HepG2 (cell line): ENCODE measurements at regions not wholly inside any gene's neighbourhood (a gene's known extent, or its start where the extent isn't known, plus 50 kb on each side); places are given as distances from the start of the nearest gene placed in this dataset.

ENCODE experiments used
- BCL6 ChIP-seq: IDR thresholded peaks from 2 replicates; pipeline ENCODE4 v1.6.1; 2016; ENCODE audit warnings: missing genetic modification reagents, missing compliant biosample characterization
- CBX1 ChIP-seq: IDR thresholded peaks from one replicate; pipeline ENCODE4 v1.6.1; 2016; ENCODE audit warnings: antibody characterized with exemption, low read depth
- CCDC6 ChIP-seq: sonication (generic); formaldehyde crosslinking; IDR thresholded peaks from 2 replicates; pipeline ENCODE4 v1.8.1; 2022; ENCODE audit warnings: mild to moderate bottlenecking, missing genetic modification reagents, moderate library complexity
- IRX3 ChIP-seq: sonication (generic); formaldehyde crosslinking; IDR thresholded peaks from 2 replicates; pipeline ENCODE4 v1.8.1; 2023; ENCODE audit warnings: mild to moderate bottlenecking, low read depth, missing genetic modification reagents, borderline replicate concordance
- NR2F1 ChIP-seq, 2 experiments: fragments of 450-650 bp in 1 of 2; formaldehyde crosslinking in 1 of 2; IDR thresholded peaks; 2 replicates each; pipeline versions ENCODE4 v1.5.0 to v1.6.1; 2016 to 2020; ENCODE audit warnings: mild to moderate bottlenecking in 1 of 2, missing compliant biosample characterization in 1 of 2, missing genetic modification reagents in 1 of 2, moderate library complexity in 1 of 2
- SMAD1 ChIP-seq: sonication (generic); formaldehyde crosslinking; IDR thresholded peaks from 2 replicates; pipeline ENCODE4 v1.4.0; 2020; ENCODE audit warnings: missing genetic modification reagents, low read depth, mild to moderate bottlenecking, borderline replicate concordance
- SMAD3 ChIP-seq: sonication (generic); formaldehyde crosslinking; IDR thresholded peaks from 2 replicates; pipeline ENCODE4 v1.4.0; 2020; ENCODE audit warnings: missing genetic modification reagents
- ZFP1 ChIP-seq: IDR thresholded peaks from 2 replicates; pipeline ENCODE4 v1.6.1; 2016
- ZNF644 ChIP-seq: IDR thresholded peaks from 2 replicates; pipeline ENCODE4 v1.6.1; 2016; ENCODE audit warnings: low read depth
- ZNF878 ChIP-seq: sonication (generic); formaldehyde crosslinking; IDR thresholded peaks from 2 replicates; pipeline ENCODE4 v1.8.1; 2023; ENCODE audit warnings: mild to moderate bottlenecking, missing genetic modification reagents, moderate library complexity
- TF ChIP-seq, protein P1 (sequence below): sonication (generic); formaldehyde crosslinking; IDR thresholded peaks from 2 replicates; pipeline ENCODE4 v1.4.0; 2020; ENCODE audit warnings: missing genetic modification reagents, borderline replicate concordance
- TF ChIP-seq, protein P2 (sequence below): sonication (generic); formaldehyde crosslinking; IDR thresholded peaks from 2 replicates; pipeline ENCODE4 v1.4.0; 2020; ENCODE audit warnings: missing genetic modification reagents, borderline replicate concordance
- TF ChIP-seq, protein P3 (sequence below): sonication (generic); formaldehyde crosslinking; IDR thresholded peaks from 2 replicates; pipeline ENCODE4; 2020; ENCODE audit warnings: missing genetic modification reagents, mild to moderate bottlenecking, borderline replicate concordance
- TF ChIP-seq, protein P4 (sequence below): sonication (generic); formaldehyde crosslinking; IDR thresholded peaks from 2 replicates; pipeline ENCODE4 v1.5.0; 2020; ENCODE audit warnings: missing genetic modification reagents, mild to moderate bottlenecking, borderline replicate concordance
- TF ChIP-seq, protein P5 (sequence below): sonication (generic); formaldehyde crosslinking; IDR thresholded peaks from 2 replicates; pipeline ENCODE4 v1.5.0; 2020; ENCODE audit warnings: mild to moderate bottlenecking, missing genetic modification reagents, borderline replicate concordance
- TF ChIP-seq, protein P6 (sequence below): sonication (generic); formaldehyde crosslinking; IDR thresholded peaks from 2 replicates; pipeline ENCODE4 v1.4.0; 2020; ENCODE audit warnings: missing genetic modification reagents

DNA sequence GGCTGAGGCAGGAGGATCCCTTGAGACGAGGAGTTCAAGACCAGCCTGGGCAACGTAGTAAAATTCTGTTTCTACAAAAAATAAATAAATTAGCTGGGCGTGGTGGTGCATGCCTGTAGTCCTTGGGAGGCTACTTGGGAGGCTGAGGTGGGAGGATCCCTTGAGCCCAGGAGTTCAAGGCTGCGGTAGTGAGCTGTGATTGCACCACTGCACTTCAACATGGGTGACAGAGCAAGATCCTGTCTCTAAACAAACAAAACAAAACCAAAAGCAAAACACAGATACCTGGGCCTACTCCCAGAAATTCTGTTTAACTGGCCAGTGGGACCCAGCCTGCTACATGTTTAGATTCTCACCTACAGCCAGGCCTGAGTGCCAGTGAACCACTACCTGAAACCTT lies 74.6 kb upstream of the MEDAG start (continued):
- TF ChIP-seq, protein P1, sequence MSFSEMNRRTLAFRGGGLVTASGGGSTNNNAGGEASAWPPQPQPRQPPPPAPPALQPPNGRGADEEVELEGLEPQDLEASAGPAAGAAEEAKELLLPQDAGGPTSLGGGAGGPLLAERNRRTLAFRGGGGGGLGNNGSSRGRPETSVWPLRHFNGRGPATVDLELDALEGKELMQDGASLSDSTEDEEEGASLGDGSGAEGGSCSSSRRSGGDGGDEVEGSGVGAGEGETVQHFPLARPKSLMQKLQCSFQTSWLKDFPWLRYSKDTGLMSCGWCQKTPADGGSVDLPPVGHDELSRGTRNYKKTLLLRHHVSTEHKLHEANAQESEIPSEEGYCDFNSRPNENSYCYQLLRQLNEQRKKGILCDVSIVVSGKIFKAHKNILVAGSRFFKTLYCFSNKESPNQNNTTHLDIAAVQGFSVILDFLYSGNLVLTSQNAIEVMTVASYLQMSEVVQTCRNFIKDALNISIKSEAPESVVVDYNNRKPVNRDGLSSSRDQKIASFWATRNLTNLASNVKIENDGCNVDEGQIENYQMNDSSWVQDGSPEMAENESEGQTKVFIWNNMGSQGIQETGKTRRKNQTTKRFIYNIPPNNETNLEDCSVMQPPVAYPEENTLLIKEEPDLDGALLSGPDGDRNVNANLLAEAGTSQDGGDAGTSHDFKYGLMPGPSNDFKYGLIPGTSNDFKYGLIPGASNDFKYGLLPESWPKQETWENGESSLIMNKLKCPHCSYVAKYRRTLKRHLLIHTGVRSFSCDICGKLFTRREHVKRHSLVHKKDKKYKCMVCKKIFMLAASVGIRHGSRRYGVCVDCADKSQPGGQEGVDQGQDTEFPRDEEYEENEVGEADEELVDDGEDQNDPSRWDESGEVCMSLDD (CRISPR knock-in tag): no peak
- TF ChIP-seq ZNF644: 0 out of 2 replicates have a peak, but pooled peaks have one; percentile 39
- TF ChIP-seq, protein P2, sequence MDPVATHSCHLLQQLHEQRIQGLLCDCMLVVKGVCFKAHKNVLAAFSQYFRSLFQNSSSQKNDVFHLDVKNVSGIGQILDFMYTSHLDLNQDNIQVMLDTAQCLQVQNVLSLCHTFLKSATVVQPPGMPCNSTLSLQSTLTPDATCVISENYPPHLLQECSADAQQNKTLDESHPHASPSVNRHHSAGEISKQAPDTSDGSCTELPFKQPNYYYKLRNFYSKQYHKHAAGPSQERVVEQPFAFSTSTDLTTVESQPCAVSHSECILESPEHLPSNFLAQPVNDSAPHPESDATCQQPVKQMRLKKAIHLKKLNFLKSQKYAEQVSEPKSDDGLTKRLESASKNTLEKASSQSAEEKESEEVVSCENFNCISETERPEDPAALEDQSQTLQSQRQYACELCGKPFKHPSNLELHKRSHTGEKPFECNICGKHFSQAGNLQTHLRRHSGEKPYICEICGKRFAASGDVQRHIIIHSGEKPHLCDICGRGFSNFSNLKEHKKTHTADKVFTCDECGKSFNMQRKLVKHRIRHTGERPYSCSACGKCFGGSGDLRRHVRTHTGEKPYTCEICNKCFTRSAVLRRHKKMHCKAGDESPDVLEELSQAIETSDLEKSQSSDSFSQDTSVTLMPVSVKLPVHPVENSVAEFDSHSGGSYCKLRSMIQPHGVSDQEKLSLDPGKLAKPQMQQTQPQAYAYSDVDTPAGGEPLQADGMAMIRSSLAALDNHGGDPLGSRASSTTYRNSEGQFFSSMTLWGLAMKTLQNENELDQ (CRISPR knock-in tag): no peak
- TF ChIP-seq, protein P3, sequence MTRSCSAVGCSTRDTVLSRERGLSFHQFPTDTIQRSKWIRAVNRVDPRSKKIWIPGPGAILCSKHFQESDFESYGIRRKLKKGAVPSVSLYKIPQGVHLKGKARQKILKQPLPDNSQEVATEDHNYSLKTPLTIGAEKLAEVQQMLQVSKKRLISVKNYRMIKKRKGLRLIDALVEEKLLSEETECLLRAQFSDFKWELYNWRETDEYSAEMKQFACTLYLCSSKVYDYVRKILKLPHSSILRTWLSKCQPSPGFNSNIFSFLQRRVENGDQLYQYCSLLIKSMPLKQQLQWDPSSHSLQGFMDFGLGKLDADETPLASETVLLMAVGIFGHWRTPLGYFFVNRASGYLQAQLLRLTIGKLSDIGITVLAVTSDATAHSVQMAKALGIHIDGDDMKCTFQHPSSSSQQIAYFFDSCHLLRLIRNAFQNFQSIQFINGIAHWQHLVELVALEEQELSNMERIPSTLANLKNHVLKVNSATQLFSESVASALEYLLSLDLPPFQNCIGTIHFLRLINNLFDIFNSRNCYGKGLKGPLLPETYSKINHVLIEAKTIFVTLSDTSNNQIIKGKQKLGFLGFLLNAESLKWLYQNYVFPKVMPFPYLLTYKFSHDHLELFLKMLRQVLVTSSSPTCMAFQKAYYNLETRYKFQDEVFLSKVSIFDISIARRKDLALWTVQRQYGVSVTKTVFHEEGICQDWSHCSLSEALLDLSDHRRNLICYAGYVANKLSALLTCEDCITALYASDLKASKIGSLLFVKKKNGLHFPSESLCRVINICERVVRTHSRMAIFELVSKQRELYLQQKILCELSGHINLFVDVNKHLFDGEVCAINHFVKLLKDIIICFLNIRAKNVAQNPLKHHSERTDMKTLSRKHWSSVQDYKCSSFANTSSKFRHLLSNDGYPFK: no peak
- TF ChIP-seq SMAD3 (CRISPR knock-in tag): no peak
- no peak for TF ChIP-seq CBX1
- no peak for TF ChIP-seq CCDC6
- TF ChIP-seq ZFP1: no peak
- no peak for TF ChIP-seq NR2F1 (CRISPR knock-in tag; IDR thresholded peaks at IDR 0.05)
- TF ChIP-seq SMAD1 (CRISPR knock-in tag): no peak
- TF ChIP-seq, protein P4, sequence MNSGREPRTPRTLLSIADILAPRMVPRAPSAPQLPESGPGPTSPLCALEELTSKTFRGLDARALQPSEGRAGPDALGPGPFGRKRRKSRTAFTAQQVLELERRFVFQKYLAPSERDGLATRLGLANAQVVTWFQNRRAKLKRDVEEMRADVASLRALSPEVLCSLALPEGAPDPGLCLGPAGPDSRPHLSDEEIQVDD (CRISPR knock-in tag): no peak
- TF ChIP-seq IRX3: no peak
- peak; percentile 51 for TF ChIP-seq BCL6 (CRISPR knock-in tag)
- TF ChIP-seq ZNF878 (CRISPR knock-in tag): no peak
- TF ChIP-seq, protein P5, sequence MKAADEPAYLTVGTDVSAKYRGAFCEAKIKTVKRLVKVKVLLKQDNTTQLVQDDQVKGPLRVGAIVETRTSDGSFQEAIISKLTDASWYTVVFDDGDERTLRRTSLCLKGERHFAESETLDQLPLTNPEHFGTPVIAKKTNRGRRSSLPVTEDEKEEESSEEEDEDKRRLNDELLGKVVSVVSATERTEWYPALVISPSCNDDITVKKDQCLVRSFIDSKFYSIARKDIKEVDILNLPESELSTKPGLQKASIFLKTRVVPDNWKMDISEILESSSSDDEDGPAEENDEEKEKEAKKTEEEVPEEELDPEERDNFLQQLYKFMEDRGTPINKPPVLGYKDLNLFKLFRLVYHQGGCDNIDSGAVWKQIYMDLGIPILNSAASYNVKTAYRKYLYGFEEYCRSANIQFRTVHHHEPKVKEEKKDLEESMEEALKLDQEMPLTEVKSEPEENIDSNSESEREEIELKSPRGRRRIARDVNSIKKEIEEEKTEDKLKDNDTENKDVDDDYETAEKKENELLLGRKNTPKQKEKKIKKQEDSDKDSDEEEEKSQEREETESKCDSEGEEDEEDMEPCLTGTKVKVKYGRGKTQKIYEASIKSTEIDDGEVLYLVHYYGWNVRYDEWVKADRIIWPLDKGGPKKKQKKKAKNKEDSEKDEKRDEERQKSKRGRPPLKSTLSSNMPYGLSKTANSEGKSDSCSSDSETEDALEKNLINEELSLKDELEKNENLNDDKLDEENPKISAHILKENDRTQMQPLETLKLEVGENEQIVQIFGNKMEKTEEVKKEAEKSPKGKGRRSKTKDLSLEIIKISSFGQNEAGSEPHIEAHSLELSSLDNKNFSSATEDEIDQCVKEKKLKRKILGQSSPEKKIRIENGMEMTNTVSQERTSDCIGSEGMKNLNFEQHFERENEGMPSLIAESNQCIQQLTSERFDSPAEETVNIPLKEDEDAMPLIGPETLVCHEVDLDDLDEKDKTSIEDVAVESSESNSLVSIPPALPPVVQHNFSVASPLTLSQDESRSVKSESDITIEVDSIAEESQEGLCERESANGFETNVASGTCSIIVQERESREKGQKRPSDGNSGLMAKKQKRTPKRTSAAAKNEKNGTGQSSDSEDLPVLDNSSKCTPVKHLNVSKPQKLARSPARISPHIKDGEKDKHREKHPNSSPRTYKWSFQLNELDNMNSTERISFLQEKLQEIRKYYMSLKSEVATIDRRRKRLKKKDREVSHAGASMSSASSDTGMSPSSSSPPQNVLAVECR: no peak
- TF ChIP-seq, protein P6, sequence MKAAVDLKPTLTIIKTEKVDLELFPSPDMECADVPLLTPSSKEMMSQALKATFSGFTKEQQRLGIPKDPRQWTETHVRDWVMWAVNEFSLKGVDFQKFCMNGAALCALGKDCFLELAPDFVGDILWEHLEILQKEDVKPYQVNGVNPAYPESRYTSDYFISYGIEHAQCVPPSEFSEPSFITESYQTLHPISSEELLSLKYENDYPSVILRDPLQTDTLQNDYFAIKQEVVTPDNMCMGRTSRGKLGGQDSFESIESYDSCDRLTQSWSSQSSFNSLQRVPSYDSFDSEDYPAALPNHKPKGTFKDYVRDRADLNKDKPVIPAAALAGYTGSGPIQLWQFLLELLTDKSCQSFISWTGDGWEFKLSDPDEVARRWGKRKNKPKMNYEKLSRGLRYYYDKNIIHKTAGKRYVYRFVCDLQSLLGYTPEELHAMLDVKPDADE (CRISPR knock-in tag): no peak
